ENCODE measurements at regions not wholly inside any gene's neighbourhood (a gene's known extent, or its start where the extent isn't known, plus 50 kb on each side); places are given as distances from the start of the nearest gene placed in this dataset.

GRCh38 chr4:30122711-30123110 lies 597.5 kb upstream of the PCDH7 start:
- TF ChIP-seq NFRKB (IDR thresholded peaks at IDR 0.05), result no peak
- no peak for TF ChIP-seq SP1 (IDR thresholded peaks at IDR 0.05)
- TF ChIP-seq FOXA1 (IDR thresholded peaks at IDR 0.05), result no peak
- no peak for TF ChIP-seq LEF1 (IDR thresholded peaks at IDR 0.05; ENCODE audit: borderline replicate concordance)
- TF ChIP-seq ZNF384 (IDR thresholded peaks at IDR 0.05), result no peak
- TF ChIP-seq PKNOX1 (IDR thresholded peaks at IDR 0.05), result no peak
- no peak for TF ChIP-seq SUZ12 (IDR thresholded peaks at IDR 0.05)
- no peak for TF ChIP-seq CTBP1 (IDR thresholded peaks at IDR 0.05; ENCODE audit: borderline replicate concordance)

Measured in HEK293T (cell line).